HUES64 (cell line): ENCODE measurements at regions not wholly inside any gene's neighbourhood (a gene's known extent, or its start where the extent isn't known, plus 50 kb on each side); places are given as distances from the start of the nearest gene placed in this dataset.
"Not testable (repeated sequence)": the region's sequence is repeated elsewhere in the genome, so short reads cannot be mapped to it uniquely, and the experiment has no call there.

Source experiments
- H3K27ac ChIP-seq: 2 replicates; pipeline ENCODE4 v1.7.0; 2013; ENCODE audit warnings: low read depth, low read length, inconsistent platforms
- H3K27me3 ChIP-seq: 2 replicates; pipeline ENCODE4 v1.6.1; 2013; ENCODE audit warnings: mild to moderate bottlenecking, low read length; ENCODE audit not compliant: insufficient read depth
- H3K36me3 ChIP-seq: 2 replicates; pipeline ENCODE4 v1.6.1; 2013; ENCODE audit warnings: mild to moderate bottlenecking, low read length; ENCODE audit not compliant: insufficient read depth
- H3K4me1 ChIP-seq: 2 replicates; pipeline ENCODE4 v1.6.1; 2013; ENCODE audit warnings: mild to moderate bottlenecking, low read length, moderate library complexity; ENCODE audit not compliant: insufficient read depth
- H3K4me3 ChIP-seq: 2 replicates; pipeline ENCODE4 v1.5.1; 2013; ENCODE audit warnings: mild to moderate bottlenecking, low read length, moderate library complexity
- H3K9ac ChIP-seq: 2 replicates; pipeline ENCODE4 v1.6.1; 2013; ENCODE audit warnings: mild to moderate bottlenecking, low read depth, low read length
- H3K9me3 ChIP-seq: 2 replicates; pipeline ENCODE4 v1.6.1; 2013; ENCODE audit warnings: low read depth, low read length; ENCODE audit not compliant: insufficient read depth
- WGBS: fragments of 150-250, 120-280 bp; methylation state at CpG from one replicate; pipeline ENCODE4 v1.1.7; 2013; ENCODE audit warnings: missing lambda C conversion rate; 5-methylcytosine and 5-hydroxymethylcytosine counted together

DNA sequence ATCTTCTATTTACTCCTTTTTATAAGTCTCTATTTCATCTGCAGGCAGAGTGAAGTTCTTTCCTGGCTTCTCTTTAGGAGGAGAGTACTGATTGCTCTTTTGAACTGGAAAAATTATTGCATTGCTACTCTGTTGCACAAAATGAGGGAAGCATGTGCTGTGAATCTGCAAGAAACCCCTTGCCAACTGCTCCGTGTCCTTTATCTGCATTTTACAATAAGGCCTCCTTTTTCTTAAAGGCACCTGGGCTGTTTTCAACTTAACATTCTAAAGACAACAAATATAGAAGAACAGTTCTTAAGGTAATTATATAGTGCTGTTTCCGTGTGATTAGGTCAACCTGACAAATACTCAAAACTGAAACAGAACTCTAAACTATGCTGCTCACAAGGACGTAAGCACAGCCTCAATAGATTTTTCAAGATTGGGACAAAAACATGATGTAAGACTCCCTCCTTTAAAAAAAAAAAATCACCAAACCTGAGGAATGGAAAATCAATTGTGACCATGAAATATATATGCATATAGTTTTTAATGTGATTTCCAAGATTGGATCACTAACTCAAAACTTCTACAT, 716.6 kb upstream of the INTU start:
- Histone ChIP-seq H3K36me3 (no peaks in the 10 kb centered on the region), H3K4me1 (no peaks in the 10 kb centered on the region), H3K9ac (no peak overlapping the region), H3K4me3 (no peak overlapping the region), H3K9me3 (no peaks in the 10 kb centered on the region), H3K27ac (no peak overlapping the region), H3K27me3 (no peaks in the 10 kb centered on the region)
- 95% methylated on average over 3 of the region's 3 CpGs for WGBS

DNA sequence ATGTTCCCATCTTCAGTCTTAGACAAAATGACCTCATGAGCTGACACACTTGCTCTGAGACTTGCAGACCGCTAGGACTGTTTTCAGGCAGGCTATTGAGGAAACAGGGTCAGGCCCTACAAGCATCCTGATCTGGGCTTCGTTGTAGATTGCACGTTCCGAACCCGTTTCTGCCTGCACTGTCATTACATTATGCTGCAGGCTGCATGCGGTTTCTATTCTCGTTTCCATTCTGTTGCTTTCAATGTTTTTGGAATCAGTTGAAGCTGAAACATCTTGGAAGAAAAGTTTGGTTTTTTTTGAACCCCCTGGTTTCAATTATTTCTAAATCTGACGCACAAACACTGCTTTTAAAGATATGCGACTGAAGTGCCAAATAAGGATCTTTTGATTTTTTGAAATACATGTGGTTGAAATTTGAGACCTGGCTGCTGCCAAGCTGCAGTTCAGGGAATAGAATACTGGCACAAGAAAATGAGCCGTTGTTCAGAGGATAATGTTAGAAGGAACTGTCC, 716.1 kb upstream of the INTU start:
- no peaks in the 10 kb centered on the region for H3K9me3 ChIP-seq
- H3K27me3 ChIP-seq: no peaks in the 10 kb centered on the region
- 93% methylated on average over 10 of the region's 10 CpGs for WGBS
- H3K27ac ChIP-seq: no peak overlapping the region
- H3K4me1 ChIP-seq: no peaks in the 10 kb centered on the region
- no peaks in the 10 kb centered on the region for H3K36me3 ChIP-seq
- no peak overlapping the region for H3K9ac ChIP-seq
- no peak overlapping the region for H3K4me3 ChIP-seq

DNA sequence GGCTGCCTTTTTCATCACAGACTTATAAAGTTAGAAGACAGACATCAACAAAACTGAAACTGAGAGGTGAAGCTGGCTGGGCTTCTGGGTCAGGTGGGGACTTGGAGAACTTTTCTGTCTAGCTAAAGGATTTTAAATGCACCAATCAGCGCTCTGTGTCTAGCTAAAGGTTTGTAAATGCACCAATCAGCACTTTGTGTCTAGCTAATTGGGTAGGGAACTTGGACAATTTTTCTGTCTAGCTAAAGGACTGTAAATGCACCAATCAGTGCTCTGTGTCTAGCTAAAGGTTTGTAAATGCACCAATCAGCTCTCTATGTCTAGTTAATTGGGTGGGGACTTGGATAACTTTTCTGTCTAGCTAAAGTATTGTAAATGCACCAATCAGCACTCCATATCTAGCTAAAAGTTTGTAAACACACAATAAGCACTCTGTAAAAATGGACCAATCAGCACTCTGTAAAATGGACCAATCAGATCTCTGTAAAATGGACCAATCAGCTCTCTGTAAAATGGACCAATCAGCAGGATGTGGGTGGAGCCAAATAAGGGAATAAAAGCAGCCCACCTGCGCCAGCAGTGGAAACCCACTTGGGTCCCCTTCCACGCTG, 710.3 kb upstream of the INTU start:
- H3K9me3 ChIP-seq, H3K36me3 ChIP-seq, H3K27ac ChIP-seq, H3K27me3 ChIP-seq, H3K9ac ChIP-seq, H3K4me3 ChIP-seq, H3K4me1 ChIP-seq: not testable (repeated sequence)
- WGBS: 98% methylated on average over 3 of the region's 3 CpGs

DNA sequence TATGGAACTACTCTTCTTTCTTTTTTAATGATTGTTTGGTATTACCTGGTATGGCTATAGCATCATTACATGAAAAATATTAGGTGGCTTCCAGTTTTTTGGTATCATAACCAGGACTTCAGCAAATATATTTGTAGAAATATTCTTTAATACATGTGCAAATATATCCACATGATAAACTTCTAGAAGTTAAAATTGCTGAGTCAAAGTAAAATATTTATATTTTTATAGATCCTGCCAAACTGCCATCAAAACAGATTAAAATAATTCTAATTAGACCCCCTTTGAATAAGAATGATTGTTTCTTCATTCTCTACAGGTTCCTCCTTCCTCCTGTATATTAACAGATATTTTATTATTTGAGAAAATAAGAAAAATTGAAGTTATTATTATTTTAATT, 708.5 kb upstream of the INTU start:
- H3K4me3 ChIP-seq: no peak overlapping the region
- H3K4me1 ChIP-seq: no peaks in the 10 kb centered on the region
- no peaks in the 10 kb centered on the region for H3K27me3 ChIP-seq

DNA sequence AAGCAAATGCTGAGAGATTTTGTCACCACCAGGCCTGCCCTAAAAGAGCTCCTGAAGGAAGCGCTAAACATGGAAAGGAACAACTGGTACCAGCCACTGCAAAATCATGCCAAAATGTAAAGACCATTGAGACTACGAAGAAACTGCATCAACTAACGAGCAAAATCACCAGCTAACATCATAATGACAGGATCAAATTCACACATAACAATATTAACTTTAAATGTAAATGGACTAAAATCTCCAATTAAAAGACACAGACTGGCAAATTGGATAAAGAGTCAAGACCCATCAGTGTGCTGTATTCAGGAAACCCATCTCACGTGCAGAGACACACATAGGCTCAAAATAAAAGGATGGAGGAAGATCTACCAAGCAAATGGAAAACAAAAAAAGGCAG, 702.7 kb upstream of the INTU start:
- not testable (repeated sequence) for H3K9me3 ChIP-seq, H3K36me3 ChIP-seq, H3K4me3 ChIP-seq, H3K27me3 ChIP-seq, H3K4me1 ChIP-seq, H3K27ac ChIP-seq, H3K9ac ChIP-seq
- WGBS: no CpG with 5 or more reads among the region's 4 CpGs

More for the DNA sequence above, 708.5 kb upstream of the INTU start:
- no peaks in the 10 kb centered on the region for H3K36me3 ChIP-seq
- H3K9me3 ChIP-seq: no peaks in the 10 kb centered on the region; the same call in 1 of the 2 replicates
- H3K27ac ChIP-seq: no peak overlapping the region
- no peak overlapping the region for H3K9ac ChIP-seq

DNA sequence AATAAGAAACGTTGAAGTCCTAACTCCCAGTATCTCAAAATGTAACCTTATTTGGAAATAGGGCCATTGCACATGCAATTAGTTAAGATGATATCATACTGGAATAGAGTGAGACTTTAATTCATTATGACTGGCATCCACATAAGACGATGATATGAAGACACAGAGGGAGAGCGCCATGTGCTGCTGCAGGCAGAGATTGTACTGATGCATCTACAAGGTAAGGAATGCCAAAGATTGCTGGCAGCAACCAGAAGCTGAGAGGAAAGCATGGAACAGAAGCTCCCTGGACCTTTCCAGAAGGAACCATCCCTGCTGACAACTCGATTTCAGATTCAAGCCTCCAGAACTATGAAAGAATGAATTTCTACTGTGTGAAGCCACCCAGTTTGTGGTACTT, 697.0 kb upstream of the INTU start:
- no peak overlapping the region for H3K9ac ChIP-seq
- H3K4me3 ChIP-seq: no peak overlapping the region
- no peaks in the 10 kb centered on the region for H3K36me3 ChIP-seq
- H3K27ac ChIP-seq: no peak overlapping the region
- no peaks in the 10 kb centered on the region for H3K4me1 ChIP-seq
- 98% methylated on average over 4 of the region's 4 CpGs for WGBS
- H3K27me3 ChIP-seq: no peaks in the 10 kb centered on the region
- H3K9me3 ChIP-seq: no peaks in the 10 kb centered on the region

DNA sequence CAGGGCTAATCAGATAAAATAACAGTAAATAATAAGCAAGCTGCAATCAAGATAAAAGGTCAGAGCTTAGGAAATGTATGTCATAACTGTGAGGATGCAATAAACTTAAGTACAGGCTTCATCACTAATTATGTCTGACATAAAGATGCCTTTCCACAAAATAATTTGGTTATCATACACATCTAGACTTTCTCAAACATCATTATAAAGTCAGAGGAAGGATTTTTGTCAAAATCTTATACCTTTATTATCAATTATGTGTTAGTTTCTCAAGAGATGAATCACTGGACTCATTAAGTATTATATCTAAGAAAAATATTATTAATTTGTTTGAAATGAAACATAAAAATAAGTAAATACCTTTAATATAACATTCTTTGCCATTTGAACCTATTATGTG, 695.4 kb upstream of the INTU start:
- Histone ChIP-seq H3K4me3 (no peak overlapping the region), H3K9me3 (no peaks in the 10 kb centered on the region), H3K27me3 (no peaks in the 10 kb centered on the region), H3K9ac (no peak overlapping the region), H3K4me1 (no peaks in the 10 kb centered on the region), H3K36me3 (no peaks in the 10 kb centered on the region), H3K27ac (no peak overlapping the region)

DNA sequence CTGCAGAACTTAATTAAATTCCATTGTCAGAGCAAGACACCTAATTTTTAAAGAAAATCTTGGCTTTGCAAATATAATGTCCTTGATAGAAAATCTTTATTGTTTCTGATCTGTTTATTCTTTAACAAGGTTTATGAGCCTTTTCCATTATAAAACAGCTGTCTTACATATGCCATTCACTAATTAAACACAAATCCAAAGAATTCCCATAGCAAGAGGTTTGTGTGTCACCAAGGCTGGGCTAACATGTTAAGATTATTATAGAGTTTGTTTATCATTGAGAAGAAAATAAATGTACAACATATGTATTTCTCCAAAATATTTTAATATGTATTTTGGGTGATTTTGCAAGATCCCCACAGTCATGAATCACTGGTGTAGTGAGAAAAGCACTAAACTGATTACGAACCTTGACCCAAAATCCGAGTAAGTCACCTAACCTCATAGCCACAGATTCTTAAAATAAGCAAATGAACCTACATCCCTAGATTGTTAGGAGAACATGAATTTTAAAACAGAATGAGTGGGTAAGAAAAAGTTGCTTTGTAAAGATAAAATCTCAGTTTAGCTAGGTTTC, 694.8 kb upstream of the INTU start:
- no peaks in the 10 kb centered on the region for H3K9me3 ChIP-seq
- H3K36me3 ChIP-seq: no peaks in the 10 kb centered on the region
- H3K27ac ChIP-seq: no peak overlapping the region
- H3K27me3 ChIP-seq: no peaks in the 10 kb centered on the region
- no peak overlapping the region for H3K4me3 ChIP-seq
- H3K4me1 ChIP-seq: no peaks in the 10 kb centered on the region
- H3K9ac ChIP-seq: no peak overlapping the region
- no CpG with 5 or more reads among the region's 2 CpGs for WGBS

DNA sequence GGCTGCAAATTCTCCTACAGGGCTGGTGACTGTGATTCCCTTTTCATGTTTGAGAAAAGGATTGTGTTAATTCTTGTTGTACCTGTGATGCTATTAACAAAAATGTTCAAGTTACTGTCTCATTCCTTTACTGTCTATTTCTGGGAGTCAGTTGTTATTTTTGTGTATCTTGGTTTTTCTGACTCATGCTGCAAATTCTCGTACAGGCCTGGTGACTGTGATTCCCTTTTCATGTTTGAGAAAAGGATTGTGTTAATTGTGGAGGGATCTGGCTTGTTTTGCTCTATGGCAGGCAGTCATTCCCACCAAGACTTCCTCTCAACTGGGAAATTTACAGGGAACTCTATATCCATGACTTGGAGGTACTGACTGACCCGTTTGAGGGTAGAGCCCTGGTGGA, 693.4 kb upstream of the INTU start:
- Histone ChIP-seq H3K27ac (no peak overlapping the region), H3K4me3 (no peak overlapping the region), H3K36me3 (no peaks in the 10 kb centered on the region), H3K9ac (no peak overlapping the region), H3K4me1 (no peaks in the 10 kb centered on the region), H3K27me3 (no peaks in the 10 kb centered on the region), H3K9me3 (no peaks in the 10 kb centered on the region)
- WGBS: 88% methylated on average over 2 of the region's 2 CpGs

DNA sequence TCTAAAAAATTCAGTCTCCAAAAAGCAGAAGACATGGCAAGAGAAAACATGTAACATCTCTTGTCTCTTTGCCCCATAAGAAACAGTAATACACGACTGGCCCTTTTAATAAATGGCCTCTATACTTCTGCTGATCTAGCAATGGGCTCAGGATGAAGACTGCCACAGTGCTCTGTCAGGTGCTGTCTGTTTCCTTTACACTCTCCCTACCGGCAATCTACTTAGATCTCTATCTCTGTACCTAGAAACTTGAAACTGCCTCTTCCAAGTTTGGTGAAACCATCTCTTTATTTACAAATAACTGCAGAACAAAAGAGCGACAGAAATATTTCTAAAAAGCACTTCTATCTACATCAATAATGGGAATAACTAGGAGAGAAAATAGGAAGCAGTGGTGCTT, 685.2 kb upstream of the INTU start:
- Histone ChIP-seq H3K9me3 (no peaks in the 10 kb centered on the region), H3K4me3 (no peak overlapping the region), H3K4me1 (no peaks in the 10 kb centered on the region), H3K27me3 (no peaks in the 10 kb centered on the region), H3K27ac (no peak overlapping the region), H3K36me3 (no peaks in the 10 kb centered on the region), H3K9ac (no peak overlapping the region)
- 86% methylated on average over 2 of the region's 3 CpGs for WGBS

DNA sequence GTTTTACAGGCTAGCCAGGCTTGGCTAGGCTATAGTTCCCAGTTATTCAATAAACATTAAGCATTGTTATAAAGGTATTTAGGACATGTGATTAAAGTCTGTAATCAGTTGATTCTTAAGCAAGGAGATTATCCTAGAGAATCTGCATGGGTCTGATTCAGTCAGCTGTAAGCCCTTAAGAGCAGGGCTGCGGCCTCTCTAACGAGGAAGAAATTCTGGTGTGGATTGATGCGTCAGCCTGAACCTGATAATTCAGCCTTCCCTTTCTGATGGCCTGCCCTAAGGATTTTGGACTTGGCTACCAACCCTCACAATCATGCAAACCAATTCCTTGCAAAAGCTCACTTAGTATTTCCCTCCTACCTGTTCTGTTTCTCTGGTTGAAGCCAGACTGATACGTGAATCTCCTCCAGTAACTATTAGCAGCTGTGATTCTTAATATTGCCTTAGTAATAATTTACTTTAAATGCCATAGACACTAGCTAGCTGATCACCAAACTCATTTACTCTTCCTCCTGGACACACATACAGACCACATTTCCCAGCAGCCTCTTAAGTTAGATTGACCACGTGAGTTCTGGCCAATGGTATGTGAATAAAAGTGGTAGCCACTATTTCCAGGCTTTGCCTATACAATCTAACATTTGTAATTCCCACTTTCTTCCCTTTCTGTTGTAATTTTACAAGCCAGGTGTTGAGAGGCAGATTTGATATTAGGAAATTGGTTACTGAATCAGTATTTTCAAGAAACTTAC, 678.0 kb upstream of the INTU start:
- Histone ChIP-seq H3K4me3 (no peak overlapping the region), H3K9me3 (no peaks in the 10 kb centered on the region), H3K9ac (no peak overlapping the region), H3K4me1 (peaks cover 5% of the 10 kb centered on the region; the same call in 1 of the 2 replicates), H3K27ac (no peak overlapping the region), H3K36me3 (no peaks in the 10 kb centered on the region), H3K27me3 (no peaks in the 10 kb centered on the region)
- WGBS: 88% methylated on average over 4 of the region's 5 CpGs
